ENCODE measurements at regions not wholly inside any gene's neighbourhood (a gene's known extent, or its start where the extent isn't known, plus 50 kb on each side); places are given as distances from the start of the nearest gene placed in this dataset.
"Not testable (repeated sequence)": the region's sequence is repeated elsewhere in the genome, so short reads cannot be mapped to it uniquely, and the experiment has no call there.

DNA sequence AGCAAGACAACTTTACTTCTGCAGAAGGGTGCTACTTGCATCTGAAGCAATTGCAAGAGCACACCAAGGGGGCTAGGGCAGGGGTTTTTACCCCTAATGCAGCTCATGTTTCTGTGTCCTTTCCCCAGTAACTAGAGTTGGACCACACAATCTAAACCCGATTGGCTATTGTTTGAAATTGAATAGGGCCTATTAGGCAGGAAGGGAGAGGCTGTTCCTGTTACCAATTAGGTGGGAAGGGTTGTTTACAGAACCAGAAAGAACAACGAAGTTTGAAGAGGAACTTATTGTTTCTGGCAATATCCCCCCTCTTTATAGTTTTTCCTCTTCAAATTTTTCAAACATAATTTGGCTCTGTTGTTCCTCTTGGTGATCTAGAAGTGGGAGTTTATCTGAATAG is 85.5 kb downstream of the CHCHD4 start:
- no peak overlapping the region for H3K27ac ChIP-seq
- H4K20me1 ChIP-seq (ENCODE audit: insufficient read depth, poor library complexity, severe bottlenecking): no peaks in the 10 kb centered on the region
- H3K4me1 ChIP-seq (ENCODE audit: insufficient read depth): no peaks in the 10 kb centered on the region
- TF ChIP-seq, protein P1, sequence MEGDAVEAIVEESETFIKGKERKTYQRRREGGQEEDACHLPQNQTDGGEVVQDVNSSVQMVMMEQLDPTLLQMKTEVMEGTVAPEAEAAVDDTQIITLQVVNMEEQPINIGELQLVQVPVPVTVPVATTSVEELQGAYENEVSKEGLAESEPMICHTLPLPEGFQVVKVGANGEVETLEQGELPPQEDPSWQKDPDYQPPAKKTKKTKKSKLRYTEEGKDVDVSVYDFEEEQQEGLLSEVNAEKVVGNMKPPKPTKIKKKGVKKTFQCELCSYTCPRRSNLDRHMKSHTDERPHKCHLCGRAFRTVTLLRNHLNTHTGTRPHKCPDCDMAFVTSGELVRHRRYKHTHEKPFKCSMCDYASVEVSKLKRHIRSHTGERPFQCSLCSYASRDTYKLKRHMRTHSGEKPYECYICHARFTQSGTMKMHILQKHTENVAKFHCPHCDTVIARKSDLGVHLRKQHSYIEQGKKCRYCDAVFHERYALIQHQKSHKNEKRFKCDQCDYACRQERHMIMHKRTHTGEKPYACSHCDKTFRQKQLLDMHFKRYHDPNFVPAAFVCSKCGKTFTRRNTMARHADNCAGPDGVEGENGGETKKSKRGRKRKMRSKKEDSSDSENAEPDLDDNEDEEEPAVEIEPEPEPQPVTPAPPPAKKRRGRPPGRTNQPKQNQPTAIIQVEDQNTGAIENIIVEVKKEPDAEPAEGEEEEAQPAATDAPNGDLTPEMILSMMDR (IDR thresholded peaks at IDR 0.05; ENCODE audit: poor library complexity): no peak
- TF ChIP-seq EZH2phosphoT487 (IDR thresholded peaks at IDR 0.05; ENCODE audit: low read depth, severe bottlenecking, unreplicated experiment): no peak
- H3K9me2 ChIP-seq (replicated peaks; ENCODE audit: insufficient read depth): no peaks in the 10 kb centered on the region
- no peak for DNase-seq (ENCODE audit: low spot score)
- H3K36me3 ChIP-seq (replicated peaks; ENCODE audit: insufficient read depth, low read depth): no peaks in the 10 kb centered on the region
- no peak overlapping the region for H2AFZ ChIP-seq
- H3K79me2 ChIP-seq: no peaks in the 10 kb centered on the region
- H3K4me3 ChIP-seq: no peak overlapping the region
- H3K9me3 ChIP-seq (ENCODE audit: low read depth): no peaks in the 10 kb centered on the region
- 51% methylated on average over 2 of the region's 2 CpGs for WGBS (ENCODE audit: low lambda C conversion rate, missing lambda C conversion rate)
- no peak overlapping the region for H3K4me2 ChIP-seq
- H3K27me3 ChIP-seq: no peaks in the 10 kb centered on the region

DNA sequence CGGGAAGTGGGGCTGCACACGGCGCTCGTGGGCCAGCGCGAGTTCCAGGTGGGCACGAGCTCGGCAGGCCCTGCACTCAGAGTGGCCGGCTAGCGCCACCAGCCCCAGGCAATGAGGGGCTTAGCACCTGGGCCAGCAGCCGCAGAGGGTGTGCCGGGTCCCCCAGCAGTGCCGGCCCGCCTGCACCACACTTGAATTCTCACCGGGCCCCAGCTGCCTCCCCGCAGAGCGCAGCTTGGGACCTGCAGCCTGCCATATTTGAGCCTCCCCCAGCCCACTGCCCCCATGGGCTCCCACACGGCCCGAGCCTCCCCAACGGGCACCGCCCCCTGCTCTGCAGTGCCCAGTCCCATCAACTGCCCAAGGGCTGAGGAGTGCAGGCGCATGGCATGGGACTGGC is 87.5 kb downstream of the CHCHD4 start:
- Histone ChIP-seq H3K4me2 (no peak overlapping the region), H3K9me3 (ENCODE audit: low read depth) (no peaks in the 10 kb centered on the region), H3K4me1 (ENCODE audit: insufficient read depth) (no peaks in the 10 kb centered on the region), H3K36me3 (replicated peaks; ENCODE audit: insufficient read depth, low read depth) (no peaks in the 10 kb centered on the region), H4K20me1 (ENCODE audit: insufficient read depth, poor library complexity, severe bottlenecking) (no peaks in the 10 kb centered on the region), H3K27me3 (no peaks in the 10 kb centered on the region), H3K27ac (no peak overlapping the region), H2AFZ (no peak overlapping the region), H3K9me2 (replicated peaks; ENCODE audit: insufficient read depth) (no peaks in the 10 kb centered on the region), H3K4me3 (no peak overlapping the region), H3K79me2 (no peaks in the 10 kb centered on the region)
- TF ChIP-seq, protein P1 (IDR thresholded peaks at IDR 0.05; ENCODE audit: poor library complexity): no peak
- TF ChIP-seq EZH2 (IDR thresholded peaks at IDR 0.05; ENCODE audit: borderline replicate concordance): no peak
- TF ChIP-seq EZH2phosphoT487 (IDR thresholded peaks at IDR 0.05; ENCODE audit: low read depth, severe bottlenecking, unreplicated experiment): no peak
- no peak for DNase-seq (ENCODE audit: low spot score)
- WGBS (ENCODE audit: low lambda C conversion rate, missing lambda C conversion rate): 94% methylated on average over 22 of the region's 22 CpGs

DNA sequence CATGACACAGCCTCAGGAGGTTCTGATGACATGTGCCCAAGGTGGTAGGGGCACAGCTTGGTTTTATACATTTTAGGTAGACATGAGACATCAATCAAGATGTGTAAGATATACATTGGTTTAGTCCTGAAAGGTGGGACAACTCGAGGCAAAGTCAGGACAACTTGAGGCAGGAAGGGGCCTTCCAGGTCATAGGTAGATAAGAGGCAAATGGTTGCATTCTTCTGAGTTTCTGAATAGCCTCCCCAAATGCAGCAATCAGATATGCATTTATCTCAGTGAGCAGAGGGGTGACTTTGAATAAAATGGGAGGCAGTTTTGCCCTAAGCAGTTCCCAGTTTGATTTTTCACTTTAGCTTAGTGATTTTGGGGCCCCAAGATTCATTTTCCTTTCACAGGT is 91.6 kb downstream of the CHCHD4 start:
- TF ChIP-seq, protein P1 (IDR thresholded peaks at IDR 0.05; ENCODE audit: poor library complexity): no peak
- TF ChIP-seq EZH2 (IDR thresholded peaks at IDR 0.05; ENCODE audit: borderline replicate concordance) (no peak), EZH2phosphoT487 (IDR thresholded peaks at IDR 0.05; ENCODE audit: low read depth, severe bottlenecking, unreplicated experiment) (no peak)
- H2AFZ ChIP-seq: no peak overlapping the region
- H3K27ac ChIP-seq: no peak overlapping the region
- H3K9me3 ChIP-seq (ENCODE audit: low read depth): no peaks in the 10 kb centered on the region
- no peak overlapping the region for H3K4me3 ChIP-seq
- no peaks in the 10 kb centered on the region for H4K20me1 ChIP-seq (ENCODE audit: insufficient read depth, poor library complexity, severe bottlenecking)
- H3K79me2 ChIP-seq: no peaks in the 10 kb centered on the region
- no peak for DNase-seq (ENCODE audit: low spot score)
- no peaks in the 10 kb centered on the region for H3K9me2 ChIP-seq (replicated peaks; ENCODE audit: insufficient read depth)
- WGBS (ENCODE audit: low lambda C conversion rate, missing lambda C conversion rate): 57% methylated on average over 1 of the region's 1 CpG
- no peaks in the 10 kb centered on the region for H3K36me3 ChIP-seq (replicated peaks; ENCODE audit: insufficient read depth, low read depth)
- H3K4me1 ChIP-seq (ENCODE audit: insufficient read depth): no peaks in the 10 kb centered on the region
- H3K27me3 ChIP-seq: no peaks in the 10 kb centered on the region
- H3K4me2 ChIP-seq: no peak overlapping the region

DNA sequence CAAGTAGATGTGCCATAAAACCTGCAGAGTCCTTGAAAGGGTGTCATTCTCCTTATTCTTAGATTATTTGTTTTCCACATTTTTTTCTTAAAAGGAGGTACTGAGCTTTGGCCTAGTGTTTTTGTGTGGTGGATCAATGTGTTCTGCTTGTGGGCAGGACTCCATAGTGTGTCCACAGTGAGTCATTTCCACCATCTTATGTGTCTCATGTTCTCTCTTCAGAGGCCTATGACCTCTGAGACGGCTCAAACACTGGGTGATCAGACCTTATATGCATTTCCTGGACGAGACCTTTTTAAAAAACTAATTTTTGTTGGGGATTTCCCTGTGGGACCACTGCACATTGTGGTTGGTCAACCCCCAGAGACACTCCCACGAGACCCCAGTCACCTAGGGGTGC is 93.4 kb downstream of the CHCHD4 start:
- no peaks in the 10 kb centered on the region for H3K27me3 ChIP-seq
- H3K36me3 ChIP-seq (replicated peaks; ENCODE audit: insufficient read depth, low read depth): no peaks in the 10 kb centered on the region
- H3K4me2 ChIP-seq: no peak overlapping the region
- H4K20me1 ChIP-seq (ENCODE audit: insufficient read depth, poor library complexity, severe bottlenecking): no peaks in the 10 kb centered on the region
- H3K9me2 ChIP-seq (replicated peaks; ENCODE audit: insufficient read depth): no peaks in the 10 kb centered on the region
- TF ChIP-seq EZH2 (IDR thresholded peaks at IDR 0.05; ENCODE audit: borderline replicate concordance) (no peak), EZH2phosphoT487 (IDR thresholded peaks at IDR 0.05; ENCODE audit: low read depth, severe bottlenecking, unreplicated experiment) (no peak)
- TF ChIP-seq, protein P1 (IDR thresholded peaks at IDR 0.05; ENCODE audit: poor library complexity): no peak
- H3K4me1 ChIP-seq (ENCODE audit: insufficient read depth): no peaks in the 10 kb centered on the region
- WGBS (ENCODE audit: low lambda C conversion rate, missing lambda C conversion rate): 83% methylated on average over 3 of the region's 3 CpGs
- H3K79me2 ChIP-seq: no peaks in the 10 kb centered on the region
- no peak overlapping the region for H3K4me3 ChIP-seq
- H3K27ac ChIP-seq: no peak overlapping the region
- H3K9me3 ChIP-seq (ENCODE audit: low read depth): no peaks in the 10 kb centered on the region
- H2AFZ ChIP-seq: no peak overlapping the region
- DNase-seq (ENCODE audit: low spot score): no peak

DNA sequence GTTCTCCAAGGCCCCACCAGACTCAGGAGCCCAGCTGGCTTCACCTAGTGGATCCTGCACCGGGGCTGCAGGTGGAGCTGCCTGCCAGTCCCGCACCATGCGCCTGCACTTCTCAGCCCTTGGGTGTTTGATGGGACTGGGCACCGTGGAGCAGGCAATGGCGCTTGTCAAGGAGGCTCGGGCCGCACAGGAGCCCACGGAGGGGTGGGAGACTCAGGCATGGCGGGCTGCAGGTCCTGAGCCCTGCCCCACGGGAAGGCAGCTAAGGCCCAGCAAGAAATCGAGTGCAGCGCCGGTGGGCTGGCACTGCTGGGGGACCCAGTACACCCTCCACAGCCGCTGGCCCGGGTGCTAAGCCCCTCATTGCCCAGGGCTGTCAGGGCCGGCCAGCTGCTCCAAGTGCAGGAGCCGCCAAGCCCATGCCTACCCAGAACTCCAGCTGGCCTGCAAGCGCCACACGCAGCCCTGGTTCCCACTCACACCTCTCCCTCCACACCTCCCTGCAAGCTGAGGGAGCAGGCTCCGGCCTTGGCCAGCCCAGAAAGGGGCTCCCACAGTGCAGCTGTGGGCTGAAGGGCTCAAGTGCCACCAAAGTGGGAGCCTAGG is 95.2 kb downstream of the CHCHD4 start:
- not testable (repeated sequence) for H3K4me3 ChIP-seq; H3K4me1 ChIP-seq (ENCODE audit: insufficient read depth); H3K9me2 ChIP-seq (replicated peaks; ENCODE audit: insufficient read depth); H3K27ac ChIP-seq; H4K20me1 ChIP-seq (ENCODE audit: insufficient read depth, poor library complexity, severe bottlenecking); H2AFZ ChIP-seq; DNase-seq (ENCODE audit: low spot score); H3K79me2 ChIP-seq; H3K4me2 ChIP-seq; H3K27me3 ChIP-seq; H3K9me3 ChIP-seq (ENCODE audit: low read depth); H3K36me3 ChIP-seq (replicated peaks; ENCODE audit: insufficient read depth, low read depth)
- WGBS (ENCODE audit: low lambda C conversion rate, missing lambda C conversion rate): 93% methylated on average over 17 of the region's 20 CpGs

Measured in hepatocyte (in vitro differentiated cells).